Ramos (cell line): ENCODE measurements at regions not wholly inside any gene's neighbourhood (a gene's known extent, or its start where the extent isn't known, plus 50 kb on each side); places are given as distances from the start of the nearest gene placed in this dataset.

ENCODE experiments used
- in situ Hi-C: fragments of 300-500 bp; cut with MboI; formaldehyde crosslinking; loops from one replicate; pipeline ENCODE4 v1.14.3; 2022; ENCODE audit warnings: low sequenced_read_pairs; ENCODE audit not compliant: unreplicated experiment

GRCh38 chr10:44673245-44673983 lies 237.7 kb upstream of the TMEM72 start:
- in situ Hi-C loops, result no loop called here

GRCh38 chr10:44674536-44675386 lies 236.4 kb upstream of the TMEM72 start:
- in situ Hi-C loops, result no loop called here

DNA sequence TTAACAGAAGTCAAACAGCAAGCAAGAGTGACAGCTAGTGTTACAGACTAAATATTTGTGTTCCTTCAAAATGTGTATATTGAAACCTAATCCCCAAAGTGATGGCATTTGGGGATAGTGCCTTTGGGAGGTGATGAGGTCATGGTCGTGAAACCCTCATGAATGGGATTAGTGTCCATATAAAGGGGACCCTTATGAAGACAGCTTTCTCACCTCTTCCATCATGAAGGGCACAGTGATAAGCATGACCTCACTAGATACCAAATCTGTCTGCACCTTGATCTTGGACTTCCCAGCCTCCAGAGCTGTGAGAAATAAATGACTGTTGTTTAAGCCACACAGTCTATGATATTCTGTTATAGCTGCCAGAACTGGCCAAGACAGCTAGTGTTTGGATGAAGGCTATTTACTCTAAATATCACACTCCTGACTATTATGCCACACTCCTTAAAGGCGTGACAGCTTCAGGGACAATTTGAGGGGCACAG lies 235.7 kb upstream of the TMEM72 start:
- in situ Hi-C loops, result no loop called here

GRCh38 chr10:44680764-44681163 lies 230.4 kb upstream of the TMEM72 start:
- in situ Hi-C loops, result no loop called here

DNA sequence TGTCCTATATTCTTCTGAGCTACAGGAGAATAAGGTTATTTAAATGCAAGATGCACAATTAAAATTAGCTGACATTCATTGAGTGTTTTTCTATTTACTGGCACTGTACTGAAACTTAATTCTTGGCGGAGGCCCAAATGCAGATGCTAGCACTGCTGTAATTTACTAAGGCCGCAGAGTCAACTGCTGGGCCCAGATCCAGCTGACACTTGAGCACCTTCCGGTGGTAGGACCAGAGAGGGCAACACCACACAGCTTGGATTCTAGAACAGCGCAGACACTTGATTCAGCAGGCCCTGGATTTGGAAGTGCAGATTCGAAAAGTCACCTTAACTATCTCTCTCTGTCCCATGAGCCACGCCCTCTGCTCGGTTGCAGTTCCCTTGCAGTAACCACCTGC lies 228.6 kb upstream of the TMEM72 start:
- in situ Hi-C loops, result no loop called here

DNA sequence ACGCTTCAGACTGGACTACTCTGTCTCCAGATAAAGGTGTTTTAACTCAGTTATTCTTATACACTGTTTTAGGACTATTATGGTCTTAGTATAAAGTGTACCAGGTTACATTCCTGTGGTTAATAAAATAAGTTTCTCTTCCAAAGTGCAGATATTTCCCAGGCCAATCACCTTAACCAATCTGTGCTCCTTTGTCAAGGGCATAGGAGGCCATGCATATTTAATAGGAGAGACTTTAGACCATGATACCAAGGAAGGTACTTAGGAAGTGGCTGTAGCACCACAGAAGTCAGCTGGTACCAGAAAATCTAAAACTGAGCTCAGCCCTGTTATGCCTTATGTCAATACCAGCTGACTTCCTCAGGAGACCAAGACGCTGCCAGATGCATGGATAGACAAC lies 226.5 kb upstream of the TMEM72 start:
- in situ Hi-C loops, result no loop called here

- in situ Hi-C loops, result no loop called here
Measured at GRCh38 chr10:44685220-44685619, 225.9 kb upstream of the TMEM72 start.

DNA sequence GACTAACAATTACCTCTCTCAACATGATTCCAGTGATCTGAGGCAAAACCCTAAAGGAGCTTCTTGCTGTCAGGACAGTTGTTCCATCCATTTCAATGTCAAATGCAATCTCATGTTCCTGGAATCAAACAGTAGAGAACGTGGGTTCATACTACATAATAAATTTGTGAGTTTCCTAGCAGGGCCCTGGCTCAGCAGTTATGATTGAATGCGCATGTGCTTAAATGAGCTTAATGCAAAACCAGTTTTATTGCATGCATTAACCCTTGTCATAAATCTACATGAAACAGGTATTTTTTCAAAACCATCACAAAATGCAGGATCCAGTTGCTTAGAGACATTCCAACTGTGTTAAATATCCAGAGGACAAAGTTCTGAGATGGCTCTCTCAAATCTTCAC lies 225.4 kb upstream of the TMEM72 start:
- in situ Hi-C loops, result no loop called here

GRCh38 chr10:44689368-44689767 lies 221.8 kb upstream of the TMEM72 start:
- in situ Hi-C loops, result no loop called here

- in situ Hi-C loops, result no loop called here
Measured at GRCh38 chr10:44696496-44696895, 214.6 kb upstream of the TMEM72 start.

- in situ Hi-C loops, result no loop called here
Measured at GRCh38 chr10:44697116-44697515, 214.0 kb upstream of the TMEM72 start.

DNA sequence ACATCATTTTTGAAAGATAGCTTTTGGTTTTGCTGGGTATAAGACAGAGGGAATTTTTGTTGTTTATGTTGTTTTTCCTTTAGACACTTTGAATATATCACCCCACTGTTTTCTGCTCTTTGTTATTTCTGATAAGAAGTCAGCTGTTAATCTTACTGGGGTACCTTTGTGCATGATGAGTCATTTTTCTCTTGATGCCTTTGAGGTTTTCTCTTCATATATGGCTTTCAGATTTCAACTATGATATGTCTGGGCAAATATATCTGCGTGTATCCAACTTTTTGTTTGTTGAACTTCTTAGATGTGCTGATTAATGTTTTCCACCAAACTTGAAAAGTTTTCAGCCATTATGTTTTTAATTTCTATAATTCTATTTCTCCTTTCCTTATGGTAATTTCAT lies 208.6 kb upstream of the TMEM72 start:
- in situ Hi-C loops, result no loop called here

DNA sequence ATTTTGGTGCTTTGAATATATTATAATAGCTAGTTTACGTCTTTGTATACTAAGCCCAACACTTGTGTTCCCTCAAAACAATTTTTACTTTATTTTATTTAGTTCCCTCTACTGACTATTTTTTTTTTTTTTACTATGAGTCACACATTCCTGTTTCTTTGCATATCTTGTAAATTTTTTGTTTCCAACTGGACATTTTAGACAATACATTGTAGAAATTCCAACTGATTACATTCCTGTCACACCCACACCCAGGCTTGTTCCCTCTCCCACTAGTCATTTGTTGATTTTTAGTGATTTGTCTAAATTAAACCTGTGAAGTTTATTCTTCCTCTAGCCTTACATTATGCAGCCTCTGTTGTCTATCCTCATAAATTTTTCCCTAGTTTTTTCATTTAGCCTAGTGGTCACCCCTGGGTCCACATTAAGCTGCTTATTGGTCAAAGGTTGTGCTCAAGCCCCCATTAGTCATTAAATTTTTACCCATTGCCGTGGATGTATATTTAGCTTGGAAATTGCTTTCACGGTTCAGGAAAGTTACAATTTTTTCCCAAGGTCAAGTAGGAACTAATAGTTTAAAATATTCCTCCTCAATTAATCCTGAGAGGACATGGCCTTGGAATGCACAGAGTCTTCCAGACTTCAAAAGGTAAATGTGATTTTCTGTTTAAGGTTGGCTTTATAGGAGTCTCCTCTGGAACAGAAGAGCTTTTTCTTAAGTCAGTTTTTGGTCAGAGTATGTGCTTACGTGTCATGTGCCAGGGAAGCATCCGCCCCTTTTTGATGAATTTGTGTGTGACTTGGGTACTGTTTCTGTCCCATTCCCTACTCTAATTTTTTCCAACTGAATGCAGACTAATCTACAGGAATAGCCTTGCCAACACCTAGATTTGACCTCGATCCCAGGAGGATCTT lies 207.6 kb upstream of the TMEM72 start:
- in situ Hi-C loops, result no loop called here

DNA sequence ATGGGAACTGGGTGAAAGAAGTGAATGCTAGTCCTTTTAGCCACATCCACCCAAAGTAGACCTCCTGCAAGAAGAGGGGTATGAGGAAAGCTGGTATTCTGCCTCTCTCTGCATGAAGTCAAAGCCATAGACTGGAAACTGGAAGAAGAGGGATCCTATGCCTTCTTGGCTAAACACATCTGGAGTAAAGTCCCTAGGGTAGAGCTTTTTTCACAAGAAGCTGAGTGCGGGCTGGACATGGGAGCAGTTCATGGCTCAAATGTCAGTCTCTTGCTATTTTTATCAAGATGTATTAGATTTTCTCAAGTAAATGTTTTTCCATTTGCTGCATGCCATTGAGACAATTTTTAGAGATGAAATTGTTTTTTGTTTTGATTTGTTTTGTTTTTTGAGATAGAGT lies 206.5 kb upstream of the TMEM72 start:
- in situ Hi-C loops, result no loop called here

DNA sequence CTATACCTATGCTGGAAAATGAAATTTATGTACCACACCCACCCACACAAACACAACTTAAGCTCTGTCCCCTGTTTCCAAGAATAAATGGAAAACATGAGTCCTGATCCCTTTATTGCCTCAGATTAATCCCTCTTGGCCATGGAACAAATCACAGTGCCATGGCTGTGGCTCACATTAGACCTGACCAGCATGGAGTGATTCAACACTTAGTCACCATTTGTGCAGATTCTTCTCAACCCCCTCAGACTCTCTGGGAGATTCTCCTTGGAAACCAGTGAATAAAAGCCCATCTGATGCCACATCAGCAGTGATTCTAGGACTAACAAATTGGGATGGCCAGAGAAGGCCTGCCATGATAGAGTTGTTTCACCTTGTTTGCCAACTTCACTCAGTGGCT lies 204.4 kb upstream of the TMEM72 start:
- in situ Hi-C loops, result no loop called here

- in situ Hi-C loops, result no loop called here
Measured at GRCh38 chr10:44713307-44713706, 197.8 kb upstream of the TMEM72 start.

GRCh38 chr10:44714451-44714850 lies 196.7 kb upstream of the TMEM72 start:
- in situ Hi-C loops, result no loop called here

DNA sequence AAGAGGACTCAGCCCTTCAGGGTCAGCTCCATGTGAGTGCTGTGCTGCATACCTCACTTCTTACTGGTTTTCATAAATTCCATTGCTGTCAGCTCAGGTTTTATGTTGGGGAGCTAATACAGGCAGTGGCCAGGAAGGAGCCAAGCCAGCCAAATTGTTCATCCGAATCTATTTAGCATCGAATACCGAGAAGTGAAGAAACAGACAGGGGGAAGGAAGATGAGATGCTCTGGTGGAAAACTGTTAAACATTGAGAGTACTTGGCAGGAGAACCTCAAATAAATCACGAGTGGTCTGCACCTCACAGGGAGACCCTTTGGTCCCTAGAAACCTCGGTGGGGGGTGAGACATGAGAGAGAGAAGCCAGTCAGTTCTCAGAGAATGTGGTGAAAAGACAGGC lies 196.0 kb upstream of the TMEM72 start:
- in situ Hi-C loops, result no loop called here

- in situ Hi-C loops, result no loop called here
Measured at GRCh38 chr10:44716470-44717015, 194.6 kb upstream of the TMEM72 start.

DNA sequence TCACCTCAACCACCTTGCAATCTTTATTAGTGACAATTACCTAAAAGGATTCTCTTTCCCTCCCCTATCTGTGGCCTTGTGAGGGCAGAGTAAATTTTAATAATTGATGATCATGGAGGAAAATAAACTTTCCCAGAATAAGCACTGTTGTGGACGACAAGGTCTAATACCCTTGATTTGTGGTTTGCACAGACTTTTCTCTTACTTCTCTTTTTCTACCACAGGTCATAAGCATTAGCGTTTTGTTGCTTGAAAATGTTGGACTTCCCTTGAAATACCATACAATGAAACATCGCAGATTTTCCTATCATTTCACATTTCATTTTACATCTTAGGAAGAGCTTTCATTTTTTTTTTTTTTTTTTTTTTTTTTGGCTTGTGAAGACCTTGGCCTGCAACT lies 188.1 kb upstream of the TMEM72 start:
- in situ Hi-C loops, result no loop called here
